T47D (cell line): ENCODE measurements at regions not wholly inside any gene's neighbourhood (a gene's known extent, or its start where the extent isn't known, plus 50 kb on each side); places are given as distances from the start of the nearest gene placed in this dataset.
"Not testable (repeated sequence)": the region's sequence is repeated elsewhere in the genome, so short reads cannot be mapped to it uniquely, and the experiment has no call there.

Experiments
- DNase-seq, 2 experiments: peaks; one replicate each; pipeline versions ENCODE4 v3.0.0 to v3.0.0-alpha.2; 2011 to 2012; ENCODE audit warnings: low read depth in 1 of 2, low spot score in 1 of 2
- JUND ChIP-seq: IDR thresholded peaks from 2 replicates; pipeline ENCODE4 v1.6.1; 2012; ENCODE audit warnings: low read depth
- in situ Hi-C: cut with HindIII; loops from 2 replicates; pipeline ENCODE4 v1.10.0; 2016; ENCODE audit warnings: low sequenced_read_pairs, low pct_unique_long_range_greater_than_20kb

- in situ Hi-C loops = no loop called here
- peak in 1 of 2 experiments; percentile 32 for DNase-seq
- no peak for TF ChIP-seq JUND
These were observed 509.1 kb upstream of the NR3C2 start for GRCh38 chr4:148951346-148951745.

GRCh38 chr4:148946271-148946670 lies 504.1 kb upstream of the NR3C2 start:
- in situ Hi-C loops = no loop called here
- TF ChIP-seq JUND = no peak
- DNase-seq = no peak

GRCh38 chr4:148944839-148945219 lies 502.6 kb upstream of the NR3C2 start:
- TF ChIP-seq JUND = no peak
- in situ Hi-C loops = no loop called here
- no peak for DNase-seq

- DNase-seq = no peak
- in situ Hi-C loops = no loop called here
- TF ChIP-seq JUND = no peak
These were observed 502.1 kb upstream of the NR3C2 start for GRCh38 chr4:148944136-148944838.

GRCh38 chr4:148934926-148935578 lies 492.8 kb upstream of the NR3C2 start:
- in situ Hi-C loops = no loop called here
- DNase-seq = no peak
- TF ChIP-seq JUND = no peak

GRCh38 chr4:148926276-148927260 lies 484.4 kb upstream of the NR3C2 start:
- in situ Hi-C loops = no loop called here
- DNase-seq = no peak
- no peak for TF ChIP-seq JUND

- no peak for TF ChIP-seq JUND
- in situ Hi-C loops = no loop called here
- DNase-seq = no peak
These were observed 481.7 kb upstream of the NR3C2 start for GRCh38 chr4:148923881-148924280.

- no peak for DNase-seq
- TF ChIP-seq JUND = no peak
- in situ Hi-C loops = no loop called here
These were observed 480.3 kb upstream of the NR3C2 start for GRCh38 chr4:148922497-148922896.

- DNase-seq = no peak
- in situ Hi-C loops = no loop called here
- TF ChIP-seq JUND = no peak
These were observed 472.5 kb upstream of the NR3C2 start for GRCh38 chr4:148914734-148915133.

GRCh38 chr4:148914301-148914700 lies 472.1 kb upstream of the NR3C2 start:
- TF ChIP-seq JUND = no peak
- DNase-seq = no peak
- in situ Hi-C loops = no loop called here

GRCh38 chr4:148903388-148903787 lies 461.2 kb upstream of the NR3C2 start:
- in situ Hi-C loops = no loop called here
- DNase-seq = no peak
- TF ChIP-seq JUND = no peak

- TF ChIP-seq JUND = no peak
- in situ Hi-C loops = no loop called here
- DNase-seq = no peak
These were observed 459.0 kb upstream of the NR3C2 start for GRCh38 chr4:148901075-148901705.

- in situ Hi-C loops, DNase-seq: not testable (repeated sequence)
These were observed 455.9 kb upstream of the NR3C2 start for GRCh38 chr4:148898139-148898538.
